HUDEP-2 (cell line): ENCODE measurements at regions not wholly inside any gene's neighbourhood (a gene's known extent, or its start where the extent isn't known, plus 50 kb on each side); places are given as distances from the start of the nearest gene placed in this dataset.
"Not testable (repeated sequence)": the region's sequence is repeated elsewhere in the genome, so short reads cannot be mapped to it uniquely, and the experiment has no call there.

Experiments
- DNase-seq, 76 experiments: peaks; one replicate each; lab custom pipeline; 2025; ENCODE audit not compliant: unreplicated experiment in 76 of 76; lab: John Stamatoyannopoulos, UW

DNA sequence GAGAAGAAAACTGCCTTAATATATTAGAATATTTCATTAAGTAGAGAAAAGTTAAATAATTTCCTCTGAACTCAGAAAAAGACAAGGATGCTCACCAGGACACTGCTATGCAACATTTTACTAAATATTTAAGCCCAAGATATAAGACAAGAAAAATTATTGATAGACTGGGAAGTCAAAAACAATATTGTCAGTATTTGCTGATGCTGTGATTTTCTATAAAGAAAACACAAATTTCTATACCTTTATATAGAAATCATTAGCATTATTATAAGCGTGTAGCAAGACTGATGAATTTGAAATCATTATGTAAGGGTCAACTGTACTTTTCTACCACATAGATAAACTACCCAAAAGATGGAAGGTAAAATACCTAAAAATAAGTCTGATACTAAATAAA, 451.0 kb downstream of the RNF144A start:
- DNase-seq = no peak

DNA sequence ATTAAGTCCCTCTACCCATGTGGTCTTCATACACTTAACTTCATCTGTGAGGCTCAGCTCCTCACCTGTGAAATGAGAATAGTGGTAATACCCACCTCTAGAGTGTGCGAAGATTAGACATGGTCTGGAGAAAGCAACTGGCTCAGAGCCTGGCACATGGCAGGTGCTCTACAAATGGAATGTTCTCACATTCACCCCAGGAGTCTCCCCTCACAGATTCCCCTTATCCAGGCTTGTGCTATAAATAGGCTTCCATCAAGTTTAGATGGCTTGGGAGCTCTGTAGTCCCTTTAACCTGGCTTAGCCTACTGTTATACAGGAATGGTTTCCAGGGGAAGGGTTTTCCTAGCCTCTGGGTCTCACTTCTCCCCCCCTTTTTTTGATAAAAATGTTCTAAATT, 455.9 kb downstream of the RNF144A start:
- no peak for DNase-seq

DNA sequence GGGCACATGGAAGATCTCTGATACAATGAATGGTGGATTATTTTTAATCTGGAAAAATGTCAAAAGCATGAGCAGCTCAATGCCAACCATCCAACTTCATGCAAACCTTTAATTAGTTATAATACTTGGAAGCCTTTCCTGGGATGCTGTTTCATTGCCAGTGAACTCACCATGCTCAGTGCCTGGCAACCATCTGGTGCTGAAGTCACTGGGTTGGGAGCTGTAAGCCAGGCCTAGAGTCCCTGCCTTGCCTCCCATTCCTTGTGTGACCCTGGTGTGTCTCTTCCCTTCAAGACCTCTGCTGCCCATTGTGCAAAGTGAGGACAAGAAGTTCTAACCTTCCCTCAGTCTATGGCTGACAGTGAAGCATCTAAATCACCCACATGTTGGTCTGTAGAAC, 458.7 kb downstream of the RNF144A start:
- DNase-seq = no peak

DNA sequence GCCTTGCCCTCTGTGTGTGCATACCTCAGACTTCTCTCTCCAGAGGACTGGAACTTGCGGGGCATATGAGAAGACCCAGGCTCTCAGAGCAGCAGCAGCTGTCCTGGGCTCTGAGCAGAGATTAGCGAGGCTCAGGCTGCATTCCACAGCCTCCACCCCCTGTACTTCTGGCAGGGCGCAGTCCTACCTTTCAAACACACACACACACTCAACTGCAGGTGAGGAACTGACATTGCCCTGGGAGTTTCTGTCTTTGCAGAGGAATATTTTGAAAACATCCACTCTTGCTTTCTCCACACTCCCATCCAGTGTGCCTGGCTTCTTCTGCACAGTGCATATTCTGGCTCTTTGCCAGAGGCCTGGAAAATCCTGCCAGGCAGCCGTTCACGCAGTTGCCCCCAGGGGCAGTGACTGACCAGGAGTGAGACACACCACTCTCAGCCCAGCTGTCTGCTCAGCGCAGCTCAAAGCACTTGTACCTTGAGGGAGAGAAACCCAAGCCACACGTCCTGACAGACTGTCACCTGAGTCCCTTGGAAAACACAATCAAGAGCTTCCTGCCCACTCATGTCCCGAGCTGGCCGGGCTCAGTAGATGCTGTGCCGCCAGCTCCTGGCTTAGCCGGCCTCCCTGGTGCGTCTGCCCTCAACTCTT, 460.8 kb downstream of the RNF144A start:
- no peak for DNase-seq

DNA sequence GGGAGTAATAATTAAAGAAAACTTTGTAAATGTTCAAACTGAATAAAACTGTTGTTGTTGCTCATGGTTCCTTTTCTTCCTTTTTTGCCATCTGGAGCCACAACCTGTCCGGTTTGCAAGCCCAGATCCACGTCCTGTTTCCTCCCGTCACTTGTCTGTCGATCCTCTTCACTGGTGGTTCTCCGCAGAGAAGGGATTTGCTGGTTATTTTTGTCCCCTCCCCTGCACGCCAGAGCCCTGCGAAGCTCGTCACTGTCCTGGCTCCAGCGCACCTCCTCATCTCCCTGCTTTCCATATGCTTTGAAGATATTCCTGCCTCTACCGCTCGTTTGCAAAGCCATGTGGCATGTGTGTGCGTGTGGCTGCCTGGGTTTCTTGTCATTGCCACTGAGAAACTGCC, 461.4 kb downstream of the RNF144A start:
- no peak for DNase-seq

DNA sequence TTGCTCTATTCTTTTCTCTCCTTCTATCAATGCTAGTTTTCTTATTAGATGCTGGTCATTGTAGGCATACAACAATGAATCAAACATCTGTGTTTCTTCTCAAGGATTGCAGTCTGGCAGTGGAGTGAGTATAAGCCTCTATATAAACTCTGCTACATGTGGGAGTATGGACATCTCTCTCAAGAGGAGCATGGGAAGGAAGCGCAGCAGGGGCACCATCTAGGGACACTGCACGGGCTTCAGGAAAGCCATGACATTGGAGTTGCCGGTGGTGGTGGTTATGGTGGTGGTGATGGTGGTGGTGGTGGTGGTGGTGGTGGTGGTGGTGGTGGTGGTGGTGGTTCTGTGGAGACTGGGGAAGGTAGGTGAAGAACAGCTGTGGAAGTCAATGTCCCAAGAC, 462.6 kb downstream of the RNF144A start:
- peak in 5 of 76 experiments; percentile 3 to 16 (median 10) for DNase-seq

DNA sequence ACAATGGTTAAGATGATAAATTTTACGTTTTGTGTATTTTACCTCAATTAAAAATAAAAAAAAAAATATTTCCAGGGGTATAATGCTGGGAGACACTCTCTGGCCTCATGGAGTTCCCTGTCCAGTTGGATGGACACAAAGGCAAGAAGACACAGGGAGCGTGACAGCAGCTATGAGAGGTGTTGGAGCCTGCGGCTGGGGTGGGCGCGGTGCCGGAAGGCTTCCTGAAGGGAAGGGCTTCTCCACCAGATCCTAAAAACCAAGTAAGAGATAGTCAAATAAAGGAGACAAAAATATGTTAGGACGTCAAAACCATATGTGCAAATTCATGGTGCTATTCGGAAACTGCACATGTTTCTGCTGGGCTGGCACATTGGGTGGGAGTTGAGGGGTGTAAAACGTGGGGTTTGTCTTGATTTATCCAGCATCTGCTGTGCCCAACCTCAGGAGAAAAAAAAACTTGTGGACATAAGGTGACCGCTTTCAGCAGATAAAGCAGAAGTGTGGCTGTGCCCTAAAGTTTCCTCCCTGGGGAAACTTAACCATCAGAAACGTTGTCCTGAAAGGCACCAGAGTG, 467.6 kb downstream of the RNF144A start:
- no peak for DNase-seq

DNA sequence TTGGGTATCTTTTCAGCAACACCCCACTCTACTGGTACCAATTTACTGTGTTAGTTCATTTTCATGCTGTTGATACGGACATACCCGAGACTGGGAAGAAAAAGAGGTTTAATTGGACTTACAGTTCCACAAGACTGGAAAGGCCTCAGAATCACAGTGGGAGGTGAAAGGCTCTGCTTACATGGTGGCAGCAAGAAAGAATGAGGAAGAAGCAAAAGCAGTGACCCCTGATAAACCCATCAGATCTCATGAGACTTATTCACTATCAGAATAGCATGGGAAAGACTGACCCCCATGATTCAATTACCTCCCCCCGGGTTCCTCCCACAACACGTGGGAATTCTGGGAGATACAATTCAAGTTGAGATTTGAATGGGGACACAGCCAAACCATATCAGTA, 473.1 kb downstream of the RNF144A start:
- not testable (repeated sequence) for DNase-seq

DNA sequence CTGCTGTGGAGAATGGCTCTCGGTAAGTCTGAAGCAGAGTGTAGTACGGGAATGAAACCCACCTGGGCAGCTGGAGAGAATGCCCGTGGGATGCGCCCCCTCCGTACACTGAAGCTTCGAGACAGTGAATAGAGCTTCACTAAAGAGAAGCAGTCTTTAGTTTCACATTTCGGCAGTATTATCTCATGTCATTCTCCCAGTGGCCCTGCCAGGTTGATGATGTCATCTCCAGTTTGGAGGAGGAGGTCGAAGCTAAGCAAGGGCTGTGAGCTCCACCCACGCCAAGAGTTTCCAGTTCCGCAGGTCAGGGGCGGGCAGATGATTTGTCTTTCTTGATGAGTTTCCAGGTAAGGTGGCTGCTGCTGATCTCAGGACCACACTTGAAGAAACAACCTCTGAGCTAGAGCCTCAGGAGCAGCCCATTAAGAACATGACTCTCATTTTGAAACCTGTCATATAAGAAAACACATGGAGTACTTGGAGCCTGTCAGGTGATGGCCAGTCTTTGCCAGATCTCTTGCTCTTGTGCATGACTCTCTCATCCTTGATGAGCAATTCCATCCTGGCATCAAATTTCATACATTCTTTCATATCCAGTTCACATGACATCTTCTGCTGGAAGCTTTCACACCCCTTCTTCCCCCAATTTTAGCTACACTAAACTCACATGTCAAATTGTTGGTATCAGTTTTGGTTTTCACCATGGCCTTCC, 475.0 kb downstream of the RNF144A start:
- DNase-seq = no peak

DNA sequence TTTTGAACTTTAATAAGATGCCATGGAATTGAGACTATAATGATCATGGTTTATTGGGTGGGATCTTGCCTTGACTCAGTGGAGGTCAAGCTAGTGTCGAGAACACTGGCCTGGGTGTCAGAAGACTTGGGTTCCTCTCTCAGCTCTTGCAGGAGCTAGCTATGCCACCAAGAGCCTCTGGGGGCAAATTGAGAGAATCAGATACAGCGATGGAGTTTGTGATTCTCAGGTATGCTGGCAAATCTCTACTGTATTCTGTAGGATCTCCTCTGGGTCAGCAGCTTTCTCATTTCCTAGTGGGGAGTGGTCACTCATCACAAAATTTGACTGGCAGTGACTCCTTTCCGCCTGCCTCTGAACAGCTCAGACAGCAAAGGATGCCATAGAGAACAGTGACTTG, 477.0 kb downstream of the RNF144A start:
- no peak for DNase-seq

DNA sequence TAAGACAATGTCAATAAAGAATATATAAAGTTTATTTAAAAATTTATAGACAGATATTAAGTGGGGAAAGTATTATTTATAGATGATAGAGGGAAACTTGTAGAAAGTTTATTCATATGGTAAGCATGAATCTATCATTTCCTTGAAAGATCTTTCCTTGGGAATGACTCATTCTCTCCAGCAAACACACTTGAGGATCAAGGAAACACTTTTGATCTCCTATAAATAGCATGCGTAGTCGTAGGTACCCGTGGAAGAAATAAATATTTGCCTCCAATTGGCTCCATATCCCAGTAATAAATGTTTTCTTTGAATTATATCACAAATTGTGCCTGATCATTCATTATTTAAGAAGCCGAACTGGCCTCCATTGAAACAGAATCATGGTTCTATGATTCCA, 483.4 kb downstream of the RNF144A start:
- no peak for DNase-seq

DNA sequence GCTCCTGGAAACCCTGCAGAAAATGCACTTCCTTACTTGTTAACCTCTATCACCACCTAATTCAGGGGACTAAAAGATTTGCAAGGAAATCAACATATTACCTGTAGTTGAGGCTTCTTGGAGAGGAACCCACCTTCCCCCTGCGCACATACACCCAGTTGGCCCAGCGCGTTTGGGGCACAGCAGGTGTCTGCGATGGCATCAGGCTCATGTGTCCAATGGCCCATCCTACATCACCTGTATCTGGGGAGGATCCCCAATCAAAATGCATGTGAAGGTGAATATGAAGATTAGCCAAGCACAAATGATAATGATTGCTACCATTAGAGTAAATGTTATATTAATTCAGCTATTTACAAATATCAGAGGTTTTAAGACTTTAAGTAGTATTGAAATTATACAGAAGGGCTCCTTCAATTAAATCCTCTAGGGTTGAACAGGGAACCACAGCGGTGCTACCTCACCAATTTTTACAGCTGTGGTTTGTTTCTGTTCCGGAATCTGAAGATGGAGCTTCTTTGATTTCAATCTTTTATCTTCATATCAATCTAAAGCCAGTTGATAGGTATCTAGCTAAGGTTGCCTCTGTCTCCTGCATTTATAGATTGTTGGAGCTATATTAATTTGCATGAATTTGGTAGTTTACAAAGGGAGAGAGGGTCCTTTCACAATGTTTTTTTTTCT, 486.0 kb downstream of the RNF144A start:
- no peak for DNase-seq

DNA sequence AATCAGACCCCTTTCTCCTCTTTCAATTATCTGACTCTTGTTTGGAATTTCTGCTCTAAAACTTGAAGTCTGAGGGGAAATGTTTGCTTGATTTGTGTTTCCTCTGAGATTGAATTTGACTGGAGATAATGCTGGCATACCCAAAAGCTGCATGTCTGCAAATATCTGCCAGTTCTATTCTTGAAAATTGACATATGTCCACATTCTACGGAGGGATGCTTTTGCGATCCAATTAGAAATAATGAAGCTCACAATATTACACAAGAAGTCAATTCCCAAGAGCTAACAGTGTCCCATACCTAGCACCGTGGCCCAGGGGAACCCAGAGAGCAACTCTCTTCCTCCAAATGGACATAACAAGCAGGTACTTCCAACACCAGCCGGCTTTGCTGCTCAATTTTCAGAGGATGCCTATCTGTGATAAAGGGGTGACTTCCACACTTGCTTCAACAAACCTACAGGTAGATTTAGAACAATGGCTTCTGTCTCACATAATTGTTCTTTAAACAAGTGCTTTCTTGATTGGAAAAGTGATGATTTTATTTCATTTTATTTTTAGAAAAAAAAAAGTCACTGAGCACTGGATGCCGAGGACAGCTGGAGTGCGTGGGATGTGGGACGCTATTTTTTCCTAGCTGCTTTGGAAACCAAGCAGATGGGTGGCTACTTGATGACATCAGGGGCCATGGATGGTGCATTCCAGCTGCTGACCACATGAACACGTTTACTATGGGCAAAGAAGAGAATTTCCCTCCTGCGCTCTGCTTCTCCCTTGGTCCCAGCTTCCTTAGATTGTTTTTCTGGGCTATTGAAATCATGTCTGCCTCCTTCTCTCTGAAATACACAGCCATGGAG, 488.9 kb downstream of the RNF144A start:
- no peak for DNase-seq

DNA sequence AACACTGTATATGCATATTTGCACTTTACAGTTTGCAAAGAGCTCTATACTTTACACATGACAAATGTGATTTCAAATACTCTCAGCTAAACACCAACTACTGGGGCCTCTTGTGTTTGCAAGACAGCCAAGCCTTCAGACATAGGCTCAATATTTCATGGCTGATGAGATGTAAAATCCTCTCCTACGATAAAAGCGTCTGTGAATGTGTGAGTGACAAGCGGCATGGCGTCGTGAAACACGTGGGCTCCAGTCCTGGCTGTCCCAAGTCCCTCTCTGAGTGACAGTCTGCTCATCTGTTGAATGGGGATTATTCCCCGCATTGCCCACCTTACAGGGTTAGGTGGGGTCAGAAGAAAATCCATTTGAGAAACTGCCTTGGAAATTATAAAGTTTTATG, 489.8 kb downstream of the RNF144A start:
- DNase-seq = no peak

DNA sequence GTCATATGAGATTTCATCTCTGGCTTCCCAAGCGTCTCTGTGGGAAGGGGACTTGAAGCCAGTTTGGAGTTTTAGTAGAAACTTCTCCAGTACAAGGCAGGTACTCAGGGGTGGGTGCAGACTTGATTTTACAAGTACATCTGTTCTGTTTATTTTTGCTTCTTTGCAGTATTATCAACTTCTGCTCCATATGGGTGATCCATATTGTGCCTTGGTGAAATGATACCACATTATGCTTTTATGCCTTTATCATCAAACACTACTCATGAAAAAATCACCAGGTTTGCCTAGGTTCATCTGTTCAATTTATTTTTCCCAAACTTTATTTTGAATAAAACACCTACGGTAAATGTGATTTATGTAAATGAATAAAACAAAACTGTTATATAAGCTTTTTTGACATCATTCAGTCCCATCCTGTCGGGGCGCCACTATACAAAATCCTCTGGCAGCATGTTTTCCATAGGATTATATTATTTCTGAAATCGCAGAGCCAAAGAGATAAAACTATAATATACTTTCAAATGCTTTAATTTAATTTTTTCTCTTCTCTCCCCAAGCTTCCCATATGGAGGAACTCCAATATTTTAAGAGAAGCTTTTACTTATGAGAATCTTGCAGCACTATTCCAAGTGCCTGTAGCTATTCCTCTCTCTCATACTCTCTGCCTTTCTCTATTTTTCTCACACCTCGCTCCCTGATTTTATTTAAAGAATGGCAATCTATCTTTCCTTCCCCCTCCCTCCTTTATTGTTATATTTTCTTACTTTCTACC, 490.9 kb downstream of the RNF144A start:
- DNase-seq = no peak

DNA sequence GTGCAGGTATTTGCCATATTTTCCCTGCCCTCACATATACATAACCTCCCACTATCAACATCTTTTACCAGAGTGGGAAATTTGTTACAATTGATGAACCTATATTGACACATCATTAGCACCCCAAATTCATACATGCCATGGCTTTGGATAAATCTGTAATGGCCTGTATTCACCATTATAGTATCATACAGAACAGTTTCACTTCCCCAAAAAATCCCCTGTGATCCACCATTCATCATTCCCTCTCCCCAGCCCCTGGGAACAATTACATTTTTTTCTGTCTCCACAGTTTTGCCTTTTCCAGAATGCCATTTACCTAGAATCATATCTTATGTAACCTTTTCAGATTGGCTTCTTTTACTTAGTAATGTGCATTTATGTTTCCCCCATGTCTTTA, 494.5 kb downstream of the RNF144A start:
- DNase-seq = no peak

DNA sequence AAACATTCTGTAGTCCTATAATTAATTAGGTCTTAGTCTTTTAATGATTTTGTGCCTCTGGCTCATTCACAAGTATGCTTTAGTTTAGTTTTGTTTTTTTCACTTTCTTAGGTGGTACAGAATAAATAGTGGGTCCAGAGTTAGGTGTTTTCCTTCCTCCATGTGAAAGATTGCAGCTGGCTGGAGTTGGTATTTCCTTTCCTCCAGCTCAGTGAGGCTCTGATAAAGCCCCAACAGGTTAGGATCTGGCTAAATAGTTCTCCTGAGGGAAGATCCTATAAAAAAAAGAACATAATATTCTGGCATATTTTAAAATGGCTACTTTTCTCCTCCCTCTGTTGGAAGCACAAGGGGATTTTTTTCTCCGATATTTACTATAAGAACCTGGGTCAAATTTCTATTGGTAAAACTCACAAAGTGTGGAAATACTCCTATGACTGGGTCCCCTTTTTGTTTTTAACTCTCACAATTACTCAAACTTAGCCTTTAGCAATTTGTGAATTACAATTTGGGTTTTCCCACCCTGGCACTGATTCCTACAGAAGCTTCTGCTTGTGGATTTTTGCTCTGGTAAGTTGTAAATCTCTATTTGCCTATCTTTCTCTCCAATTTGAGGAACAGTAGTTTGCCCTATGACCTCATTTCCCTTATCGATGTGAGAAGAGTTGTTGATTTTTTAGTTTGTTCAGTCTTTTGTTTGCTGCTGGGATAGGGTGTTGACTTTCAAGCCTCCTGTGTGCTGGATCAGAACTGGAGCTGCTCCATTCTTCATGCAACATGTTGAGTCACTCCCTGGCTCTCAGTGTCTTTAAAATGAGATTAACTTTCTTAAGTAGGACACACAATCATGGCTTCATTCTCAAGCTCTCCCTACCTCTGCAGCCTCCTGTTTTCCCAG, 500.9 kb downstream of the RNF144A start:
- no peak for DNase-seq

DNA sequence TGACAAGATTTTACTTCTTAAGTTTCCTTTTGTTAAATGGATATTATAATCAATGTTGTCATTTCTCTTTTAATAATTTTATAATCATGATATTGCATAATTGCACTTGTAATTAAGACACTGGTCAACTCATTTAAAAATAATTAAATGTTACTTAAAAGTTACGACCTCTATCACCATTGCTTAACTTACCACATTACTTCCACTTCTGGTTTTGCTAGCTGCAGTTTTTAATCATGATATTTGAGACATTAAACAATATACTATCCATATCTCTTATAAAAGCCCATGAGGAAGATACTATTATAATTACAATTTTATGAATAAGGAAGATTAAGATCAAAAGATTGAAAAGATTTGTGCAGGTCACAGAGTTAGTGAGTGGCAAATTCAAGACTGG, 502.0 kb downstream of the RNF144A start:
- DNase-seq = no peak

DNA sequence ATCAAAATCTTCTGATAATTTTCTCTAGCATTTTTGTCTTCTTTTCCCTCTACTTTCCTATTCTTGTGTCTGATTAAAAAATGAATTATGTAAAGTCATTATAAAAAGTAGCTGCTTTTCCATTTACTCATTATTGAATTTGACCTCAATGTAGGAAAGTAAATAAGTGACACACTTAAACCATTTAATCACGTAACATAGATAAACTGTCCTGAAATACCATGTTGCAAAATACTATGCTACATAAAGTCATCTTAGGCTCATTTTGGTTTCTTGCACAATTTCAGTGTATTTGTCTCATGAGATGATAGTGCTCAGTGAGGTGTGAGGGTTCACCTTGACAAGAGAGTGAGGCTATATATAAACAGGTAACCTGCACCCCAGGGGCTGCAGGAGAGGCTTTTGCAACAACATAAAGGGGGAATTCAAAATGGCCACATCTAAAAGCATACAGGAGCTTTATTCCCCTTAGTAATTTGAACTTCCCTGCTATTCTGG, 502.7 kb downstream of the RNF144A start:
- no peak for DNase-seq
